ENCODE measurements at regions not wholly inside any gene's neighbourhood (a gene's known extent, or its start where the extent isn't known, plus 50 kb on each side); places are given as distances from the start of the nearest gene placed in this dataset.
A peak's percentile ranks its signal among the peaks of the same experiment; 100 is the strongest.

- H3K27me3 Mint-ChIP-seq, result no peaks in the 10 kb centered on the region
- H3K9me3 Mint-ChIP-seq, result no peaks in the 10 kb centered on the region
- ATAC-seq (no peak), DNase-seq (no peak)
- peak overlapping the region in 1 of 2 donors; percentile 16 for H3K27ac Mint-ChIP-seq
- no peak overlapping the region for H3K4me3 Mint-ChIP-seq
- H3K4me1 Mint-ChIP-seq, result no peaks in the 10 kb centered on the region
These were observed 231.5 kb upstream of the ATP6AP2 start for GRCh38 chrX:40349251-40349650.

- H3K4me3 Mint-ChIP-seq, result no peak overlapping the region
- no peak overlapping the region for H3K27ac Mint-ChIP-seq
- H3K4me1 Mint-ChIP-seq, result no peaks in the 10 kb centered on the region
- no peak for ATAC-seq
- H3K9me3 Mint-ChIP-seq, result no peaks in the 10 kb centered on the region
- H3K27me3 Mint-ChIP-seq, result no peaks in the 10 kb centered on the region
- no peak for DNase-seq
These were observed 234.4 kb upstream of the ATP6AP2 start for GRCh38 chrX:40346379-40346778.

DNA sequence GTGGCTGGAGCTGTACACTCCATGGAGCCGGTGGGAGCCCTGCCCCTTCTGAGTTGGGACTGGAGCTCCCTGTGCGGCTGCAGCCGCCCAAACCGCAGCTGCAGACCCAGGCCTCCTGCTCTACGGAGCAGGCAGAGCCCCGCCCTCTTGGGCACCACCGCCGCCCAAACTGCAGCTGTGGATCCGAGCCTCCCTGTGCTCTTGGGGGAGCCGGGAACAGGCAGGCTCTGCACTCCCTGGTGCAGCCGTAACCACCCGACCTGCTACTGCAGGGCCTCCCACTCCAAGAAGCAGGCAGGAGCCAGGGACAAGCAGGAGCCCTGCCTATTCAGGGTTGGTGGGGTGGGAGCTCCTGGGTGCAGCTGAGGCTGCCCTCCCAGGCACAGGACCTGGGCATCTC, 237.5 kb upstream of the ATP6AP2 start:
- H3K9me3 Mint-ChIP-seq, result no peaks in the 10 kb centered on the region
- no peaks in the 10 kb centered on the region for H3K27me3 Mint-ChIP-seq
- H3K27ac Mint-ChIP-seq, result no peak overlapping the region
- no peak for ATAC-seq
- H3K4me3 Mint-ChIP-seq, result no peak overlapping the region
- DNase-seq, result no peak
- no peaks in the 10 kb centered on the region for H3K4me1 Mint-ChIP-seq

- H3K4me1 Mint-ChIP-seq, result no peaks in the 10 kb centered on the region
- no peaks in the 10 kb centered on the region for H3K27me3 Mint-ChIP-seq
- no peak overlapping the region for H3K27ac Mint-ChIP-seq
- no peaks in the 10 kb centered on the region for H3K9me3 Mint-ChIP-seq
- ATAC-seq, result no peak
- no peak for DNase-seq
- H3K4me3 Mint-ChIP-seq, result no peak overlapping the region
These were observed 240.7 kb upstream of the ATP6AP2 start for GRCh38 chrX:40340116-40340515.

- Mint-ChIP-seq H3K27ac (no peak overlapping the region), H3K27me3 (no peaks in the 10 kb centered on the region), H3K9me3 (no peaks in the 10 kb centered on the region), H3K4me1 (peaks cover 6% of the 10 kb centered on the region), H3K4me3 (no peak overlapping the region)
- ATAC-seq, result no peak
- no peak for DNase-seq
These were observed 235.6 kb upstream of the BCOR start for GRCh38 chrX:40333344-40333743.

GRCh38 chrX:40331762-40332161, 234.0 kb upstream of the BCOR start:
- Mint-ChIP-seq H3K27me3 (no peaks in the 10 kb centered on the region), H3K4me1 (peaks cover 6% of the 10 kb centered on the region), H3K9me3 (no peaks in the 10 kb centered on the region), H3K27ac (no peak overlapping the region), H3K4me3 (no peak overlapping the region)
- no peak for DNase-seq
- no peak for ATAC-seq

DNA sequence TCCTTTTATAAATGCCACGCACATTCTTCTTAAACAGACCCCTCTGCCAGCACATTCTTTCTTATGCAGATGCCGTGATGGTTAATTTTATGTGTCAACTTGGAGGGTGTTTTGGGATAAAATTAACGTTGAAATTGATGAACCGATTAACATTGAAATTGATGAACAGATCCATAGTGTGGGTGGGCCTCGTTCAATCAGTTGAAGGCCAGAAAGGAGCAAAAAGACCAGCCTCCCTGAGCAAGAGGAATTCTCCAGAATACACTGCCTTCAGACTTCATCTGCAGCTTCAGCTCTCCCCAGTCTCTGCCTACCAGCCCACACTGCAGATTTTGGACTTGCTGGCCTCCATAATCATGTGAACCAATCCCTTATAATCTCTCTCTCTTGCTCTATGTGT, 233.6 kb upstream of the BCOR start:
- ATAC-seq, result no peak

GRCh38 chrX:40329616-40330015, 231.9 kb upstream of the BCOR start:
- Mint-ChIP-seq H3K27me3 (no peaks in the 10 kb centered on the region), H3K27ac (no peak overlapping the region), H3K4me1 (peaks cover 6% of the 10 kb centered on the region), H3K9me3 (no peaks in the 10 kb centered on the region), H3K4me3 (no peak overlapping the region)
- ATAC-seq, result no peak
- DNase-seq, result no peak

More for the DNA sequence above, 233.6 kb upstream of the BCOR start:
- Mint-ChIP-seq H3K4me1 (peaks cover 6% of the 10 kb centered on the region), H3K27ac (no peak overlapping the region), H3K27me3 (no peaks in the 10 kb centered on the region), H3K4me3 (no peak overlapping the region), H3K9me3 (no peaks in the 10 kb centered on the region)
- no peak for DNase-seq

GRCh38 chrX:40327085-40327484, 229.3 kb upstream of the BCOR start:
- no peaks in the 10 kb centered on the region for H3K4me1 Mint-ChIP-seq
- ATAC-seq (no peak), DNase-seq (no peak)
- no peaks in the 10 kb centered on the region for H3K27me3 Mint-ChIP-seq
- no peaks in the 10 kb centered on the region for H3K9me3 Mint-ChIP-seq
- no peak overlapping the region for H3K4me3 Mint-ChIP-seq
- H3K27ac Mint-ChIP-seq, result no peak overlapping the region

- ATAC-seq (no peak), DNase-seq (no peak)
- Mint-ChIP-seq H3K27ac (no peak overlapping the region), H3K4me1 (no peaks in the 10 kb centered on the region), H3K4me3 (no peak overlapping the region), H3K9me3 (peaks cover under 1 to 2% of the 10 kb centered on the region in 2 donors), H3K27me3 (no peaks in the 10 kb centered on the region)
These were observed 228.6 kb upstream of the BCOR start for GRCh38 chrX:40326186-40326965.

DNA sequence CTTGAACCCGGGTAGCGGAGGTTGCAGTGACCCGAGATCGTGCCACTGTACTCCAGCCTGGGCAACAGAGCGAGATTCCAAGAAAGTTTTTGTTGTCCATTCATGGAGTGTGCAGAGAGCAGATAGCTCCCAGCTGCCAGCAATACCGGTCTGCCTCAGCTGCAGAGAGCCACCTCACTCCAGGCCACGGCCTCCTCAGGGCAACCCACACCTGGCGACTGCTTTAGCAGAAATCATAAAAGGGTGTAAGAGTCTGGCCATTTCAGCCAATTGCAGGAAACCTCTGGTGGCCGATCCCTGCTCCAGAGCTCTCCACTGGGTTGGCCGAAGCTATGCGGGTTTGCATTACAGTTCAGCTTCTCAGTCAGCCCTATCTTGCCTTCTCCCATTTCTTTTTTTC, 227.4 kb upstream of the BCOR start:
- no peaks in the 10 kb centered on the region for H3K27me3 Mint-ChIP-seq
- H3K4me1 Mint-ChIP-seq, result no peaks in the 10 kb centered on the region
- no peak for DNase-seq
- H3K9me3 Mint-ChIP-seq, result peaks cover 8 to 10% of the 10 kb centered on the region in 2 donors
- H3K4me3 Mint-ChIP-seq, result no peak overlapping the region
- ATAC-seq, result no peak
- H3K27ac Mint-ChIP-seq, result no peak overlapping the region

GRCh38 chrX:40323977-40324376, 226.2 kb upstream of the BCOR start:
- Mint-ChIP-seq H3K4me3 (no peak overlapping the region), H3K9me3 (peaks cover 8 to 10% of the 10 kb centered on the region in 2 donors), H3K27ac (no peak overlapping the region), H3K4me1 (no peaks in the 10 kb centered on the region), H3K27me3 (no peaks in the 10 kb centered on the region)
- DNase-seq (no peak), ATAC-seq (no peak)

DNA sequence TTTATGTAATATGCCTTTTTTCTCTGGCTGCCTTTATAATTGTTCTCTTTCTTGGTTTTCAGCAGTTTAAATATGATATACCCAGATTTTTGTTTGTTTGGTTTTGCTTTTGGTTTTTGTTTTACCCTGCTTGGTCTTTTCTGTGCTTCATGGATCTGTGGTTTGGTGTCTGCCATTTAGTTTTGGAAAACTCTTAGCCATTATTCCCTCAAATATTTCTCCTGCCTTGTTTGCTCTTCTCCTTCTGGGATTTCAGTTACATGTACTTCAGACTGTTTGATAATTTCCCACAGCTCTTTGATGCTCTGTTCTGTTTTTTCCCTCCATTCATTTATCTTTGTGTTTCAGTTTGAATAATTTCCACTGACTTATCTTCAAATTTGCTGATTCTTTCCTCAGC, 223.1 kb upstream of the BCOR start:
- no peak overlapping the region for H3K27ac Mint-ChIP-seq
- no peaks in the 10 kb centered on the region for H3K27me3 Mint-ChIP-seq
- H3K9me3 Mint-ChIP-seq, result peaks cover 16 to 19% of the 10 kb centered on the region in 2 donors
- H3K4me1 Mint-ChIP-seq, result no peaks in the 10 kb centered on the region
- ATAC-seq (no peak), DNase-seq (no peak)
- H3K4me3 Mint-ChIP-seq, result no peak overlapping the region

DNA sequence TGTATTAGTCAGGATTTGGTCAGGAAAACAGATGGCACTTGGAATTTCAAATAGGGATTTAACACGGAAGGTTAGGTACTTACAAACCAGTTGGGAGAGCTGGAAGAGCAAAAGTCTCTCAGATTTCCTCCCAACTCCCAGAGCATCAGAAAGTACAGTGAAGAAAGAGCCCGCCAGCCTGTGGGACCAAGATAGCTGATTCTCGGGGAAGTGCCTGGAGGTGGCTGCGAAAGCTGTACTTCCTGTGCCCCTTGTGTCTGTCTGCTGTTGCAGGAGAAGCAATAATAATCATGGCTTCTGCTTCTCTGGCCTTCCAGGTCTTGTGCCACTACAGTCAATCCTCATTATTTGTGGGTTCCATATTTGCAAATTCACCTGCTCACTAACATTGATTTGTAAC, 221.0 kb upstream of the BCOR start:
- Mint-ChIP-seq H3K4me3 (no peak overlapping the region), H3K9me3 (peaks cover 17 to 22% of the 10 kb centered on the region in 2 donors), H3K27ac (no peak overlapping the region), H3K27me3 (no peaks in the 10 kb centered on the region), H3K4me1 (no peaks in the 10 kb centered on the region)
- DNase-seq (no peak), ATAC-seq (no peak)

GRCh38 chrX:40318076-40318475, 220.3 kb upstream of the BCOR start:
- no peak overlapping the region for H3K4me3 Mint-ChIP-seq
- no peaks in the 10 kb centered on the region for H3K4me1 Mint-ChIP-seq
- no peak for DNase-seq
- no peak for ATAC-seq
- peaks cover 17 to 22% of the 10 kb centered on the region in 2 donors for H3K9me3 Mint-ChIP-seq
- no peaks in the 10 kb centered on the region for H3K27me3 Mint-ChIP-seq
- no peak overlapping the region for H3K27ac Mint-ChIP-seq

- ATAC-seq (no peak), DNase-seq (no peak)
- Mint-ChIP-seq H3K9me3 (peaks cover 17 to 21% of the 10 kb centered on the region in 2 donors), H3K27ac (no peak overlapping the region), H3K27me3 (no peaks in the 10 kb centered on the region), H3K4me1 (no peaks in the 10 kb centered on the region), H3K4me3 (no peak overlapping the region)
These were observed 218.7 kb upstream of the BCOR start for GRCh38 chrX:40316502-40316901.

DNA sequence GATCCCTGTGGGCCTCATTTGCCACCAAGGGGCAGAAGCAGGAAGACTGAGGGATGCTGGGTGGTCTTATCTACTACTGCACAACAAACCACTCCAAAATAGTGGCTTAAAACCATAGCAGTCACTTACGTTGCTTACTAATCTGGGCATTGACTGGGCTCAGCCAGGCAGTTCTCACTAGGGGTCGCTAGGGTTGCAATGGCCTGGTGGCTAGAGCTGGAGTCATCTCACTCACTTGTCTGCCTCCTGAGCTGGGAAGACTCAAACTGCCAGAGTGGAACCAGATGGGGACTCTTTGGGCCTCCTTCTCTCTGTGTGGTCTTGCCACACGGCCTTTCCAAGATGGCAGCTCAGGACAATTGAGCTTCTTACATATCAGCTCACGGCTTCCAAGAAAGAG, 216.3 kb upstream of the BCOR start:
- no peak for DNase-seq
- H3K27me3 Mint-ChIP-seq, result no peaks in the 10 kb centered on the region
- peaks cover 9 to 12% of the 10 kb centered on the region in 2 donors for H3K9me3 Mint-ChIP-seq
- H3K4me1 Mint-ChIP-seq, result no peaks in the 10 kb centered on the region
- ATAC-seq, result no peak
- H3K27ac Mint-ChIP-seq, result no peak overlapping the region
- H3K4me3 Mint-ChIP-seq, result no peak overlapping the region
